Neural cell (in vitro differentiated cells): ENCODE measurements at regions not wholly inside any gene's neighbourhood (a gene's known extent, or its start where the extent isn't known, plus 50 kb on each side); places are given as distances from the start of the nearest gene placed in this dataset.

Experiments
- H2AFZ ChIP-seq: fragments of 200-600, 300-800 bp; sonication (generic), shearing (Covaris generic); 2 replicates; pipeline ENCODE4 v1.6.0; 2014; ENCODE audit warnings: low read depth, mild to moderate bottlenecking, antibody characterized with exemption, low read length, moderate library complexity
- H3F3A ChIP-seq: fragments of 200-600 bp; shearing (Covaris generic); 2 replicates; pipeline ENCODE4 v1.6.1; 2016; ENCODE audit warnings: mild to moderate bottlenecking, moderate library complexity, mixed read lengths, antibody characterized with exemption, low read length; ENCODE audit not compliant: insufficient read depth, poor library complexity, severe bottlenecking
- H3K27ac ChIP-seq: fragments of 200-600, 300-800 bp; sonication (generic), shearing (Covaris generic); 2 replicates; pipeline ENCODE4 v1.5.1; 2014; ENCODE audit warnings: mild to moderate bottlenecking, low read length, moderate library complexity
- H3K27me3 ChIP-seq: fragments of 300-800, 200-600 bp; sonication (generic), shearing (Covaris generic); 2 replicates; pipeline ENCODE4 v1.6.0; 2014; ENCODE audit warnings: mild to moderate bottlenecking, low read depth, low read length, moderate library complexity; ENCODE audit not compliant: insufficient read depth
- H3K36me3 ChIP-seq: fragments of 300-800, 200-600 bp; sonication (generic), shearing (Covaris generic); 2 replicates; pipeline ENCODE4 v1.5.1; 2014; ENCODE audit warnings: mild to moderate bottlenecking, antibody characterized with exemption, low read length, moderate library complexity; ENCODE audit not compliant: insufficient read depth
- H3K4me2 ChIP-seq: fragments of 300-800, 200-600 bp; sonication (generic), shearing (Covaris generic); 2 replicates; pipeline ENCODE4 v1.6.0; 2014; ENCODE audit warnings: mild to moderate bottlenecking, low read length
- H3K4me3 ChIP-seq: fragments of 300-800, 200-600 bp; sonication (generic), shearing (Covaris generic); 2 replicates; pipeline ENCODE4 v1.5.1; 2014; ENCODE audit warnings: mild to moderate bottlenecking, low read length, moderate library complexity
- H3K79me2 ChIP-seq: fragments of 200-600 bp; shearing (Covaris generic); replicated peaks from 2 replicates; pipeline ENCODE4 v1.6.0; 2014; ENCODE audit warnings: mild to moderate bottlenecking, low read length, moderate library complexity; ENCODE audit not compliant: insufficient read depth
- H3K9ac ChIP-seq: fragments of 300-800, 200-600 bp; sonication (generic), shearing (Covaris generic); 2 replicates; pipeline ENCODE4 v1.6.1; 2016; ENCODE audit warnings: mild to moderate bottlenecking, low read length, mixed read lengths
- H3K9me2 ChIP-seq: fragments of 200-600 bp; shearing (Covaris generic); 2 replicates; pipeline ENCODE4 v1.6.1; 2016; ENCODE audit warnings: mild to moderate bottlenecking, low read length, mixed read lengths; ENCODE audit not compliant: insufficient read depth
- H3K9me3 ChIP-seq: fragments of 200-600, 300-800 bp; sonication (generic), shearing (Covaris generic); 2 replicates; pipeline ENCODE4 v1.6.1; 2016; ENCODE audit warnings: mild to moderate bottlenecking, mixed run types, low read length, moderate library complexity, mixed read lengths
- H4K20me1 ChIP-seq: fragments of 200-600 bp; shearing (Covaris generic); 2 replicates; pipeline ENCODE4 v1.6.1; 2016; ENCODE audit warnings: mild to moderate bottlenecking, mixed run types; ENCODE audit not compliant: insufficient read depth
- CTCF ChIP-seq: fragments of 450-650 bp; IDR thresholded peaks from 2 replicates; pipeline ENCODE4 v1.5.1; 2014; ENCODE audit warnings: antibody characterized with exemption, mild to moderate bottlenecking, moderate library complexity; ENCODE audit not compliant: poor library complexity, severe bottlenecking
- EP300 ChIP-seq: fragments of 450-650 bp; conservative IDR thresholded peaks from 2 replicates; pipeline ENCODE4 v1.6.1; 2014; ENCODE audit warnings: antibody characterized with exemption, mild to moderate bottlenecking, moderate library complexity; ENCODE audit not compliant: poor library complexity, severe bottlenecking
- EZH2 ChIP-seq: fragments of 200-600, 300-800 bp; shearing (Covaris generic), sonication (generic); IDR thresholded peaks from 2 replicates; pipeline ENCODE4 v1.6.1; 2014; ENCODE audit warnings: antibody characterized with exemption, low read length, borderline replicate concordance, mild to moderate bottlenecking; ENCODE audit not compliant: insufficient read depth, poor library complexity, severe bottlenecking
- MXI1 ChIP-seq: fragments of 450-650 bp; conservative IDR thresholded peaks from 2 replicates; pipeline ENCODE4 v1.6.1; 2014; ENCODE audit warnings: antibody characterized with exemption, mild to moderate bottlenecking; ENCODE audit not compliant: poor library complexity, severe bottlenecking
- POLR2AphosphoS5 ChIP-seq: IDR thresholded peaks from 2 replicates; pipeline ENCODE4 v1.6.1; 2012
- RAD21 ChIP-seq: fragments of 450-650 bp; conservative IDR thresholded peaks from 2 replicates; pipeline ENCODE4 v1.6.1; 2014; ENCODE audit warnings: antibody characterized with exemption, mild to moderate bottlenecking, moderate library complexity
- REST ChIP-seq: IDR thresholded peaks from 2 replicates; pipeline ENCODE4 v1.6.1; 2012; ENCODE audit warnings: borderline replicate concordance
- SMC3 ChIP-seq: fragments of 450-650 bp; conservative IDR thresholded peaks from 2 replicates; pipeline ENCODE4 v1.6.1; 2014; ENCODE audit warnings: antibody characterized with exemption, mild to moderate bottlenecking, moderate library complexity; ENCODE audit not compliant: poor library complexity
- TAF1 ChIP-seq: IDR thresholded peaks from 2 replicates; pipeline ENCODE4 v1.6.1; 2012; ENCODE audit warnings: low read depth

- no peaks in the 10 kb centered on the region for H3K27me3 ChIP-seq
Observed at GRCh38 chr2:20566331-20566730, 84.6 kb downstream of the HS1BP3 start.

GRCh38 chr2:20567159-20567925 lies 83.6 kb downstream of the HS1BP3 start:
- H3K4me2 ChIP-seq, result no peak overlapping the region
- TF ChIP-seq RAD21, result no peak
- no peak for TF ChIP-seq CTCF
- no peak overlapping the region for H3K27ac ChIP-seq

More at GRCh38 chr2:20566331-20566730, 84.6 kb downstream of the HS1BP3 start:
- H4K20me1 ChIP-seq, result no peaks in the 10 kb centered on the region
- H3K79me2 ChIP-seq, result no peaks in the 10 kb centered on the region
- no peaks in the 10 kb centered on the region for H3K9me3 ChIP-seq
- no peaks in the 10 kb centered on the region for H3F3A ChIP-seq
- no peak overlapping the region for H3K4me3 ChIP-seq
- no peak overlapping the region for H3K27ac ChIP-seq
- no peak overlapping the region for H3K9ac ChIP-seq
- H3K9me2 ChIP-seq, result no peaks in the 10 kb centered on the region
- TF ChIP-seq SMC3 (no peak), REST (no peak), POLR2AphosphoS5 (no peak), CTCF (no peak), MXI1 (no peak), EZH2 (no peak), TAF1 (no peak), RAD21 (no peak), EP300 (no peak)
- no peak overlapping the region for H2AFZ ChIP-seq
- no peaks in the 10 kb centered on the region for H3K36me3 ChIP-seq
- no peak overlapping the region for H3K4me2 ChIP-seq

More at GRCh38 chr2:20567159-20567925, 83.6 kb downstream of the HS1BP3 start:
- Histone ChIP-seq H3K4me3 (no peak overlapping the region), H3K36me3 (no peaks in the 10 kb centered on the region), H3K27me3 (no peaks in the 10 kb centered on the region), H3K9me3 (no peaks in the 10 kb centered on the region), H3K9me2 (no peaks in the 10 kb centered on the region), H2AFZ (no peak overlapping the region), H3K79me2 (no peaks in the 10 kb centered on the region), H3K9ac (no peak overlapping the region), H3F3A (no peaks in the 10 kb centered on the region), H4K20me1 (no peaks in the 10 kb centered on the region)
